ENCODE measurements at regions not wholly inside any gene's neighbourhood (a gene's known extent, or its start where the extent isn't known, plus 50 kb on each side); places are given as distances from the start of the nearest gene placed in this dataset.

- Histone ChIP-seq H3K4me3 (ENCODE audit: low read depth in 1 of 2, low read length in 2 of 2) (no peak overlapping the region), H3K9me3 (ENCODE audit: low read length) (no peaks in the 10 kb centered on the region), H3K4me1 (ENCODE audit: insufficient read depth, low read length) (no peaks in the 10 kb centered on the region), H3K27me3 (ENCODE audit: control insufficient read depth in 1 of 2, insufficient read depth in 2 of 2, low read length in 2 of 2) (no peaks in the 10 kb centered on the region), H3K27ac (ENCODE audit: low read depth, low read length) (no peak overlapping the region), H3K9ac (ENCODE audit: low read length) (no peak overlapping the region), H3K36me3 (ENCODE audit: insufficient read depth, low read length) (no peaks in the 10 kb centered on the region)
These were observed 410.0 kb upstream of the JAG1 start for GRCh38 chr20:11083841-11084240.

GRCh38 chr20:11084508-11084907, 410.7 kb upstream of the JAG1 start:
- no peaks in the 10 kb centered on the region for H3K36me3 ChIP-seq (ENCODE audit: insufficient read depth, low read length)
- no peak overlapping the region for H3K9ac ChIP-seq (ENCODE audit: low read length)
- H3K4me3 ChIP-seq (ENCODE audit: low read depth in 1 of 2, low read length in 2 of 2) = no peak overlapping the region
- H3K4me1 ChIP-seq (ENCODE audit: insufficient read depth, low read length) = no peaks in the 10 kb centered on the region
- H3K27ac ChIP-seq (ENCODE audit: low read depth, low read length) = no peak overlapping the region
- H3K9me3 ChIP-seq (ENCODE audit: low read length) = no peaks in the 10 kb centered on the region
- no peaks in the 10 kb centered on the region for H3K27me3 ChIP-seq (ENCODE audit: control insufficient read depth in 1 of 2, insufficient read depth in 2 of 2, low read length in 2 of 2)

GRCh38 chr20:11086970-11087369, 413.2 kb upstream of the JAG1 start:
- Histone ChIP-seq H3K4me3 (ENCODE audit: low read depth in 1 of 2, low read length in 2 of 2) (no peak overlapping the region), H3K9me3 (ENCODE audit: low read length) (no peaks in the 10 kb centered on the region), H3K4me1 (ENCODE audit: insufficient read depth, low read length) (no peaks in the 10 kb centered on the region), H3K36me3 (ENCODE audit: insufficient read depth, low read length) (no peaks in the 10 kb centered on the region), H3K27me3 (ENCODE audit: control insufficient read depth in 1 of 2, insufficient read depth in 2 of 2, low read length in 2 of 2) (no peaks in the 10 kb centered on the region), H3K9ac (ENCODE audit: low read length) (no peak overlapping the region), H3K27ac (ENCODE audit: low read depth, low read length) (no peak overlapping the region)

- H3K4me1 ChIP-seq (ENCODE audit: insufficient read depth, low read length) = no peaks in the 10 kb centered on the region
- H3K27me3 ChIP-seq (ENCODE audit: control insufficient read depth in 1 of 2, insufficient read depth in 2 of 2, low read length in 2 of 2) = no peaks in the 10 kb centered on the region
- no peak overlapping the region for H3K9ac ChIP-seq (ENCODE audit: low read length)
- no peaks in the 10 kb centered on the region for H3K9me3 ChIP-seq (ENCODE audit: low read length)
- H3K36me3 ChIP-seq (ENCODE audit: insufficient read depth, low read length) = no peaks in the 10 kb centered on the region
- H3K4me3 ChIP-seq (ENCODE audit: low read depth in 1 of 2, low read length in 2 of 2) = no peak overlapping the region
- H3K27ac ChIP-seq (ENCODE audit: low read depth, low read length) = no peak overlapping the region
These were observed 417.0 kb upstream of the JAG1 start for GRCh38 chr20:11090751-11091150.

GRCh38 chr20:11091511-11091910, 417.7 kb upstream of the JAG1 start:
- Histone ChIP-seq H3K4me1 (ENCODE audit: insufficient read depth, low read length) (no peaks in the 10 kb centered on the region), H3K36me3 (ENCODE audit: insufficient read depth, low read length) (no peaks in the 10 kb centered on the region), H3K9me3 (ENCODE audit: low read length) (no peaks in the 10 kb centered on the region), H3K27me3 (ENCODE audit: control insufficient read depth in 1 of 2, insufficient read depth in 2 of 2, low read length in 2 of 2) (no peaks in the 10 kb centered on the region), H3K27ac (ENCODE audit: low read depth, low read length) (no peak overlapping the region), H3K4me3 (ENCODE audit: low read depth in 1 of 2, low read length in 2 of 2) (no peak overlapping the region), H3K9ac (ENCODE audit: low read length) (no peak overlapping the region)

GRCh38 chr20:11092151-11092550, 418.4 kb upstream of the JAG1 start:
- Histone ChIP-seq H3K9ac (ENCODE audit: low read length) (no peak overlapping the region), H3K36me3 (ENCODE audit: insufficient read depth, low read length) (no peaks in the 10 kb centered on the region), H3K27me3 (ENCODE audit: control insufficient read depth in 1 of 2, insufficient read depth in 2 of 2, low read length in 2 of 2) (no peaks in the 10 kb centered on the region), H3K27ac (ENCODE audit: low read depth, low read length) (no peak overlapping the region), H3K4me1 (ENCODE audit: insufficient read depth, low read length) (no peaks in the 10 kb centered on the region), H3K4me3 (ENCODE audit: low read depth in 1 of 2, low read length in 2 of 2) (no peak overlapping the region), H3K9me3 (ENCODE audit: low read length) (no peaks in the 10 kb centered on the region)

- H3K9me3 ChIP-seq (ENCODE audit: low read length) = no peaks in the 10 kb centered on the region
- no peak overlapping the region for H3K4me3 ChIP-seq (ENCODE audit: low read depth in 1 of 2, low read length in 2 of 2)
- H3K27me3 ChIP-seq (ENCODE audit: control insufficient read depth in 1 of 2, insufficient read depth in 2 of 2, low read length in 2 of 2) = no peaks in the 10 kb centered on the region
- H3K4me1 ChIP-seq (ENCODE audit: insufficient read depth, low read length) = no peaks in the 10 kb centered on the region
- no peak overlapping the region for H3K27ac ChIP-seq (ENCODE audit: low read depth, low read length)
- H3K36me3 ChIP-seq (ENCODE audit: insufficient read depth, low read length) = no peaks in the 10 kb centered on the region
- no peak overlapping the region for H3K9ac ChIP-seq (ENCODE audit: low read length)
These were observed 420.4 kb upstream of the JAG1 start for GRCh38 chr20:11094196-11094595.

DNA sequence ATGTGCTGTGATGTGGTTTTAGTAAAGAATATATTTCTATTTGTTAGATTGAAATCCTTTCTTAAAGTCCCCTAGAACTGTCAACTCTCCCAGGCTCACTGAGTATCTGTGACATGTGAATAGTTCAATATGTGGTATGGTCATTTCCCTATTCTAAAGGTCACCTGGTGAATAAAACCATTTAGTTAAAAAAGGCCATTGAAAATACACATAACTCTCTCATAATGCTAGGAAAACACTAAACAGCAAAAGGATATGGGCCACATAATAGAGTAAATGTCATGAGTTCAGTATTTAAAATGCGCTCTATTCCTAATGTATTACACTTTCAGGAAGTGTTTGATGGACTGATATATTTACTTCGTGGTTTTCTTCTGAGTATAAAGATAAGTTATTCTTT, 420.9 kb upstream of the JAG1 start:
- H3K9ac ChIP-seq (ENCODE audit: low read length) = no peak overlapping the region
- no peaks in the 10 kb centered on the region for H3K4me1 ChIP-seq (ENCODE audit: insufficient read depth, low read length)
- no peaks in the 10 kb centered on the region for H3K36me3 ChIP-seq (ENCODE audit: insufficient read depth, low read length)
- no peaks in the 10 kb centered on the region for H3K9me3 ChIP-seq (ENCODE audit: low read length)
- H3K27ac ChIP-seq (ENCODE audit: low read depth, low read length) = no peak overlapping the region
- no peak overlapping the region for H3K4me3 ChIP-seq (ENCODE audit: low read depth in 1 of 2, low read length in 2 of 2)
- H3K27me3 ChIP-seq (ENCODE audit: control insufficient read depth in 1 of 2, insufficient read depth in 2 of 2, low read length in 2 of 2) = no peaks in the 10 kb centered on the region

GRCh38 chr20:11098888-11099287, 425.1 kb upstream of the JAG1 start:
- Histone ChIP-seq H3K4me1 (ENCODE audit: insufficient read depth, low read length) (no peaks in the 10 kb centered on the region), H3K9ac (ENCODE audit: low read length) (no peak overlapping the region), H3K27me3 (ENCODE audit: control insufficient read depth in 1 of 2, insufficient read depth in 2 of 2, low read length in 2 of 2) (no peaks in the 10 kb centered on the region), H3K27ac (ENCODE audit: low read depth, low read length) (no peak overlapping the region), H3K4me3 (ENCODE audit: low read depth in 1 of 2, low read length in 2 of 2) (no peak overlapping the region), H3K36me3 (ENCODE audit: insufficient read depth, low read length) (no peaks in the 10 kb centered on the region), H3K9me3 (ENCODE audit: low read length) (no peaks in the 10 kb centered on the region)

- no peaks in the 10 kb centered on the region for H3K36me3 ChIP-seq (ENCODE audit: insufficient read depth, low read length)
- H3K27ac ChIP-seq (ENCODE audit: low read depth, low read length) = no peak overlapping the region
- H3K9ac ChIP-seq (ENCODE audit: low read length) = no peak overlapping the region
- no peak overlapping the region for H3K4me3 ChIP-seq (ENCODE audit: low read depth in 1 of 2, low read length in 2 of 2)
- no peaks in the 10 kb centered on the region for H3K9me3 ChIP-seq (ENCODE audit: low read length)
- H3K4me1 ChIP-seq (ENCODE audit: insufficient read depth, low read length) = no peaks in the 10 kb centered on the region
- no peaks in the 10 kb centered on the region for H3K27me3 ChIP-seq (ENCODE audit: control insufficient read depth in 1 of 2, insufficient read depth in 2 of 2, low read length in 2 of 2)
These were observed 427.4 kb upstream of the JAG1 start for GRCh38 chr20:11101243-11101642.

DNA sequence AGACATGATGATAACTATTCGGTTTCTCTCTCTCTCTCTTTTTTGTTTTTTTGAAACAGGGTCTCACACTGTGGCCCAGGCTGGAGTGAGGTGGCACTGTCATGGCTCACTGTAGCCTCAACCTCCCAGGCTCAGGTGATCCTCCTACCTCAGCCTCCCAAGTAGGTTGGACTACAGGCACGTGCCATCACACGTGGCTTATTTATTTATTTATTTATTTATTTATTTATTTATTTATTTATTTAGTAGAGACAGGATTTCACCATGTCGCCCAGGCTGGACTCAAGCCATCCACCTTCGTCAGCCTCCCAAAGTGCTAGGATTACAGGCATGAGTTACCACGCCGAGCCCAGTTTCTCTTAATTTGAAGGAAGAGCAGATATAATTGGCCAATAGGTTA, 427.9 kb upstream of the JAG1 start:
- no peak overlapping the region for H3K27ac ChIP-seq (ENCODE audit: low read depth, low read length)
- no peaks in the 10 kb centered on the region for H3K27me3 ChIP-seq (ENCODE audit: control insufficient read depth in 1 of 2, insufficient read depth in 2 of 2, low read length in 2 of 2)
- no peaks in the 10 kb centered on the region for H3K4me1 ChIP-seq (ENCODE audit: insufficient read depth, low read length)
- H3K9ac ChIP-seq (ENCODE audit: low read length) = no peak overlapping the region
- H3K9me3 ChIP-seq (ENCODE audit: low read length) = no peaks in the 10 kb centered on the region
- no peak overlapping the region for H3K4me3 ChIP-seq (ENCODE audit: low read depth in 1 of 2, low read length in 2 of 2)
- no peaks in the 10 kb centered on the region for H3K36me3 ChIP-seq (ENCODE audit: insufficient read depth, low read length)

GRCh38 chr20:11103866-11104265, 430.1 kb upstream of the JAG1 start:
- Histone ChIP-seq H3K4me1 (ENCODE audit: insufficient read depth, low read length) (no peaks in the 10 kb centered on the region), H3K27ac (ENCODE audit: low read depth, low read length) (no peak overlapping the region), H3K27me3 (ENCODE audit: control insufficient read depth in 1 of 2, insufficient read depth in 2 of 2, low read length in 2 of 2) (no peaks in the 10 kb centered on the region), H3K9me3 (ENCODE audit: low read length) (no peaks in the 10 kb centered on the region), H3K4me3 (ENCODE audit: low read depth in 1 of 2, low read length in 2 of 2) (no peak overlapping the region), H3K36me3 (ENCODE audit: insufficient read depth, low read length) (no peaks in the 10 kb centered on the region), H3K9ac (ENCODE audit: low read length) (no peak overlapping the region)
